Fibroblast of mammary gland (primary cell): ENCODE measurements at regions not wholly inside any gene's neighbourhood (a gene's known extent, or its start where the extent isn't known, plus 50 kb on each side); places are given as distances from the start of the nearest gene placed in this dataset.

ENCODE experiments used
- DNase-seq: peaks from one replicate; pipeline ENCODE4 v3.0.0-alpha.2; 2010; ENCODE audit warnings: low read depth
- H3K4me3 ChIP-seq: 2 replicates; pipeline ENCODE4 v1.5.1; 2011; ENCODE audit warnings: low read depth, mild to moderate bottlenecking, low read length, moderate library complexity; ENCODE audit not compliant: control insufficient read depth
- CTCF ChIP-seq: conservative IDR thresholded peaks from 2 replicates; pipeline ENCODE4 v1.5.1; 2011; ENCODE audit warnings: low read depth, low read length, inconsistent platforms; ENCODE audit not compliant: control insufficient read depth, insufficient read depth

GRCh38 chr11:130546438-130546837, 98.0 kb downstream of the ADAMTS15 start:
- TF ChIP-seq CTCF: no peak

DNA sequence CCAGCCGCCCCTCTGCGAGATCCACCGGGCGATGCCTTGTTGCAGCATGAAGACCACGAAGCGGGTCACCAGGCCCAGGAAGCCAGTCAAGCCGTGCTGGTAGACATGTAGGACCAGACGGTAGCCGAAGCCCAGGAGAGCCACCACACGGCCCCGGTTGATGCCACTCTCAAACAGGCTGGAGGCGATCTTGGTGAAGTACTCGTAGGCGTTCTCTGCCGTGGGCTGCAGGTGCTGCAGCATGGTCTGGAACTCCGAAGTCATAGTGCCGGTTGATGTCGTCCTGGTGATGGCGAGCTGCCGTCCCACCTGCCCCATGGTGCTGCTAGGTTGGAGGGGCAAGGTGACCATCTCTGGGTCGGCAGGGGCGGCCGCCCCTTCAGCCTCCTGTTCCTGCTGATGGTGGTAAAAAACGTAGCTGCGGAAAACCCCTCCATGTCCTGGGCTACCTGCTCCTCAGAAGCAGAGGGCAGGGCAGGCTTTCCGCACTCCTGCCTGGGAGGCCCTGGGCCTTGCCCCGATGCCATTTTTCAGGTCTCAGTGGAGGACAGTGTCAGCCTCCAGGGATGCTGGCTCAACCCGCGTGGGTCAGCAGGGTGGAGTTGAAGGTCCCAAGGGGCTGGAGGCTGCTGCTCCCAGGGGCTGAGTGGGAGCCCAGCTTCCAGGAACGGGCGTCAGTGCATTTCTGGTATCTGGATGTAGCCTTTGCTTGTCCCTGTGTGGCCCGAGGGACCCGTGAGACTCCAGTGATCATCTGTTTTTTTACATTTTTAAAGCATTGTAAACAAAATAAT, 98.7 kb downstream of the ADAMTS15 start:
- no peak for DNase-seq
- H3K4me3 ChIP-seq: no peak overlapping the region
- TF ChIP-seq CTCF: no peak

More at GRCh38 chr11:130546438-130546837, 98.0 kb downstream of the ADAMTS15 start:
- no peak overlapping the region for H3K4me3 ChIP-seq
- no peak for DNase-seq

DNA sequence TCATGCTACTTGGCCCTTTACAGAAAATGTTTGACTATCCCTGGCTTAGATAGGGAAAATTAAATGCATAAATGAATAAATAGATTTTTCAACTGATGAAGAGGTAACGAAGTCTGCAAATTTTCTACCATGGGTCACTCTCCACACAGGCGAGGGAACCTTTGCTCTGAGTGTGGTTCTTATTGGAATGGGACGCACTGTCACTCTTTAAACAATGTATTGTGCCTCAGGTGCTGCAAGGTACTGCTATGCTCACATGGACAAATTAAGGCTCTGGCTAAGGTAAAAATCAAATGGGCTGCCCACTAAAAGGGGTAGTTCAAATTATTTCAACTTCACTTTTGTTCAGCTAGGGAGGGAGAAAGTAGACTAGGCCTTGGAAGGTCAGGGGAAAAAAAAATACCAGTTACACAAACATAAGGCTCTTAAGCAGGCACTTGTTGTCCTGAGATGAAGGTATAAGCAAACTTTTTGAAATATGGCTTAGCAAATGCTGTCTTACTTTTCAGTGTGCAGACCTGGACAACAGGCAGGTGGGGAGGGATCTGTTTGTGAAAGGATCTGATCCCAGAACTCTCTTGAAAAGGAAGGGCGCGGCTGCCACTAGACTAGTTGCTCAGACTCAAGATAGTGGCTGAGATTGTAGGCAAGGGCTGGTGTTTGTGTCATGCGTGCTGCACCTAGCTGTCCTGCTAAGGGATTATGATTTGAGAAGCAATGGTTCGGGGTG, 99.5 kb downstream of the ADAMTS15 start:
- no peak for TF ChIP-seq CTCF
- no peak for DNase-seq
- H3K4me3 ChIP-seq: no peak overlapping the region

- peak; percentile 49 for DNase-seq
- H3K4me3 ChIP-seq: no peak overlapping the region
- TF ChIP-seq CTCF: peak; percentile 7
Measured at GRCh38 chr11:130548491-130548833, 100.0 kb downstream of the ADAMTS15 start.

DNA sequence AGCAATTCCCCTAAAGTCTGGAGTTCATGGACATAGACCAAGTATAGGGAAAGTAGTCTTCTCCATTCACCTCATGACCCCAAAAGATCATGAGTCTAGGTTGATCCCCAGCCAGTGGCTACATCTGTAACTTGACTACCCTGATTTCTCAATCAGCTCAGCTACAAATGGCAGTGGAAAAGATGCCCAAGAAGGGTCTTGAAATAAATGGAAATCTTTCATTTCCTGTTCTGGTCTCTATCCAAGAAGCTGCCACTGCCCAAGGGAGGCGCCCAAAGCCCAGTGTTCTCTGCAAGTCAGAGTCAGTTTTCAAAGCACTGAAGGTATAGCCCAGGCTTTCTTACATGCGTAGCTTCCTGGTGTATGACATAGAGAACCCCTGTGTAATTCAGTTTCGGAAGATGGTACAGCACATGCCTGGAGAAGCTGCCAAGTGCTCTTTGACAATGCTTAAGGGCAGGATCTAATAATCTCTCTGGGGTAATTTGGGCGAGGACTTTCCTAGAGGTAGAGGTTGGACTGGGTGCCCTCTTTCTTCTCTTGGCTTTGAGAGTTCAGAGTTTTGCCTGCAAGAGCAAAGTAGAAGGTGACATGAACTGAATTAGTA, 101.1 kb downstream of the ADAMTS15 start:
- TF ChIP-seq CTCF: no peak
- DNase-seq: peak; percentile 22

GRCh38 chr11:130550150-130550549, 101.7 kb downstream of the ADAMTS15 start:
- no peak overlapping the region for H3K4me3 ChIP-seq

More for the DNA sequence above, 101.1 kb downstream of the ADAMTS15 start:
- H3K4me3 ChIP-seq: no peak overlapping the region

More at GRCh38 chr11:130550150-130550549, 101.7 kb downstream of the ADAMTS15 start:
- no peak for DNase-seq
- no peak for TF ChIP-seq CTCF
